ENCODE measurements at regions not wholly inside any gene's neighbourhood (a gene's known extent, or its start where the extent isn't known, plus 50 kb on each side); places are given as distances from the start of the nearest gene placed in this dataset.

- ChIA-PET POLR2A (no interaction called here), CTCF (no interaction called here)
- DNase-seq: no peak
- no peaks in the 10 kb centered on the region for H3K27me3 Mint-ChIP-seq
- H3K4me3 Mint-ChIP-seq: no peak overlapping the region
- no peaks in the 10 kb centered on the region for H3K4me1 Mint-ChIP-seq
- H3K27ac Mint-ChIP-seq: no peak overlapping the region
- Histone ChIP-seq H3K9me3 (peaks cover 2% of the 10 kb centered on the region), H3K4me3 (ENCODE audit: control insufficient read depth in 1 of 2, extremely low read depth in 1 of 2, low read length in 1 of 2) (no peak overlapping the region), H3K4me1 (ENCODE audit: control insufficient read depth in 1 of 2, extremely low read depth in 1 of 2, insufficient read depth in 2 of 2, low read length in 2 of 2) (no peaks in the 10 kb centered on the region), H3K27ac (ENCODE audit: low read length) (no peak overlapping the region), H3K27me3 (replicated peaks in 1 of 2; ENCODE audit: control insufficient read depth in 2 of 2, extremely low read depth in 1 of 2, insufficient read depth in 2 of 2, low read length in 1 of 2) (no peaks in the 10 kb centered on the region), H3K36me3 (ENCODE audit: control insufficient read depth in 2 of 2, extremely low read depth in 1 of 2, insufficient read depth in 1 of 2, low read length in 1 of 2) (no peaks in the 10 kb centered on the region)
- H3K36me3 Mint-ChIP-seq: no peaks in the 10 kb centered on the region
- peaks cover 36 to 51% (median 38%) of the 10 kb centered on the region in 3 donors for H3K9me3 Mint-ChIP-seq
- no peak for ATAC-seq (replicated peaks in 1 of 4)
These were observed 185.8 kb upstream of the SPAG17 start for GRCh38 chr1:118370861-118371260.

DNA sequence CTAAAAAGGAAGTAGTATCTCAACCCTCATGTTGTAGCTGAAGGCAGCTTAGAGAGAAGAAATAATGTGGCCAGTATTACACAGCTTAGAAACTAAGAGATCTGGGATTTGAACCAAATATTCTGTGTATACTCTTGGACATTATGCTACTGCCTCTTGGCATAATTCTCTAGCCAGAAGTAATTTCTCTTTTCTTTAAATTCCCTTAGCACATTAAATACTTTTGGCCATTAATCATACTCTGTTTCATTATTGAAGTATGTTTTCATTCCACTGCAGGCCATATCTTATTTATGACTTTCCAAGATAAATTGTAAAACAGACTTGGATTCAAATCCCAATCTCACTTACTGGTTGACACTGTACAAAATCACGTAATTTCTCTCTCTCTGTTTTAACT lies 181.3 kb upstream of the SPAG17 start:
- Histone ChIP-seq H3K36me3 (ENCODE audit: control insufficient read depth in 2 of 2, extremely low read depth in 1 of 2, insufficient read depth in 1 of 2, low read length in 1 of 2) (no peaks in the 10 kb centered on the region), H3K4me3 (ENCODE audit: control insufficient read depth in 1 of 2, extremely low read depth in 1 of 2, low read length in 1 of 2) (no peak overlapping the region), H3K4me1 (ENCODE audit: control insufficient read depth in 1 of 2, extremely low read depth in 1 of 2, insufficient read depth in 2 of 2, low read length in 2 of 2) (no peaks in the 10 kb centered on the region), H3K27me3 (replicated peaks in 1 of 2; ENCODE audit: control insufficient read depth in 2 of 2, extremely low read depth in 1 of 2, insufficient read depth in 2 of 2, low read length in 1 of 2) (no peaks in the 10 kb centered on the region), H3K27ac (ENCODE audit: low read length) (no peak overlapping the region), H3K9me3 (peaks cover 8% of the 10 kb centered on the region)
- ChIA-PET CTCF (no interaction called here), POLR2A (no interaction called here)
- Mint-ChIP-seq H3K4me1 (no peaks in the 10 kb centered on the region), H3K4me3 (no peak overlapping the region), H3K27ac (no peak overlapping the region), H3K9me3 (peaks cover 28 to 56% (median 37%) of the 10 kb centered on the region in 3 donors), H3K27me3 (no peaks in the 10 kb centered on the region), H3K36me3 (no peaks in the 10 kb centered on the region)
- WGBS (ENCODE audit: insufficient coverage): no CpG with 5 or more reads among the region's 1 CpG
- no peak for DNase-seq
- ATAC-seq (replicated peaks in 1 of 4): no peak

- Mint-ChIP-seq H3K4me1 (no peaks in the 10 kb centered on the region), H3K36me3 (no peaks in the 10 kb centered on the region), H3K9me3 (peaks cover 23 to 50% (median 31%) of the 10 kb centered on the region in 3 donors), H3K4me3 (no peak overlapping the region), H3K27me3 (no peaks in the 10 kb centered on the region), H3K27ac (no peak overlapping the region)
- H3K4me3 ChIP-seq (ENCODE audit: control insufficient read depth in 1 of 2, extremely low read depth in 1 of 2, low read length in 1 of 2): no peak overlapping the region
- no peaks in the 10 kb centered on the region for H3K27me3 ChIP-seq (replicated peaks in 1 of 2; ENCODE audit: control insufficient read depth in 2 of 2, extremely low read depth in 1 of 2, insufficient read depth in 2 of 2, low read length in 1 of 2)
- no peak for DNase-seq
- H3K4me1 ChIP-seq (ENCODE audit: control insufficient read depth in 1 of 2, extremely low read depth in 1 of 2, insufficient read depth in 2 of 2, low read length in 2 of 2): no peaks in the 10 kb centered on the region
- no peak overlapping the region for H3K27ac ChIP-seq (ENCODE audit: low read length)
- POLR2A ChIA-PET: no interaction called here
- WGBS (ENCODE audit: insufficient coverage): no CpG with 5 or more reads among the region's 1 CpG
- peaks cover 8% of the 10 kb centered on the region for H3K9me3 ChIP-seq
- ATAC-seq (replicated peaks in 1 of 4): no peak
- CTCF ChIA-PET: no interaction called here
- no peaks in the 10 kb centered on the region for H3K36me3 ChIP-seq (ENCODE audit: control insufficient read depth in 2 of 2, extremely low read depth in 1 of 2, insufficient read depth in 1 of 2, low read length in 1 of 2)
These were observed 179.9 kb upstream of the SPAG17 start for GRCh38 chr1:118364882-118365281.

- Histone ChIP-seq H3K36me3 (ENCODE audit: control insufficient read depth in 2 of 2, extremely low read depth in 1 of 2, insufficient read depth in 1 of 2, low read length in 1 of 2) (no peaks in the 10 kb centered on the region), H3K27me3 (replicated peaks in 1 of 2; ENCODE audit: control insufficient read depth in 2 of 2, extremely low read depth in 1 of 2, insufficient read depth in 2 of 2, low read length in 1 of 2) (no peaks in the 10 kb centered on the region), H3K27ac (ENCODE audit: low read length) (no peak overlapping the region), H3K9me3 (peaks cover 8% of the 10 kb centered on the region), H3K4me3 (ENCODE audit: control insufficient read depth in 1 of 2, extremely low read depth in 1 of 2, low read length in 1 of 2) (no peak overlapping the region), H3K4me1 (ENCODE audit: control insufficient read depth in 1 of 2, extremely low read depth in 1 of 2, insufficient read depth in 2 of 2, low read length in 2 of 2) (no peaks in the 10 kb centered on the region)
- H3K4me1 Mint-ChIP-seq: no peaks in the 10 kb centered on the region
- CTCF ChIA-PET: no interaction called here
- H3K27me3 Mint-ChIP-seq: no peaks in the 10 kb centered on the region
- H3K27ac Mint-ChIP-seq: no peak overlapping the region
- ATAC-seq (replicated peaks in 1 of 4): no peak
- H3K4me3 Mint-ChIP-seq: no peak overlapping the region
- POLR2A ChIA-PET: no interaction called here
- H3K9me3 Mint-ChIP-seq: peaks cover 14 to 46% (median 27%) of the 10 kb centered on the region in 3 donors
- WGBS (ENCODE audit: insufficient coverage): no CpG with 5 or more reads among the region's 1 CpG
- DNase-seq: no peak
- no peaks in the 10 kb centered on the region for H3K36me3 Mint-ChIP-seq
These were observed 178.4 kb upstream of the SPAG17 start for GRCh38 chr1:118363396-118363795.

DNA sequence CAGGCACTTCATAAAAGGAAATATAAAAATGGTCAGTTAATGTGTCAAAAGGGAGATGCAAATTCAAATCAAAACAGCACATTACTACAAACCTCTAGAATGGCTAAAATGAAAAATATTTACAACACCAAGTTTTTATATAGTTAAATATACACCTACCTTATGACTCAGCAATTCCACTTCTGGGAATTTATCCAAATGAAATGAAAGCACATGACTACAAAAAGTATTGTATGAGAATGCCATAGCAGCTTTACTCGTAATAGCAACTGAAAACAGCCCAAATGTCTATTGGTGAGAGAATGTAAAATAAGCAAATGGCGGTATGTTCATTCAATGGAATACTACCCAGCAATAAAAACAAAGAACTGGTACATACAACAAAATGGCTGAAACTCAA lies 175.8 kb upstream of the SPAG17 start:
- H3K27me3 ChIP-seq (replicated peaks in 1 of 2; ENCODE audit: control insufficient read depth in 2 of 2, extremely low read depth in 1 of 2, insufficient read depth in 2 of 2, low read length in 1 of 2): no peaks in the 10 kb centered on the region
- H3K27ac ChIP-seq (ENCODE audit: low read length): no peak overlapping the region
- no peak overlapping the region for H3K27ac Mint-ChIP-seq
- H3K36me3 ChIP-seq (ENCODE audit: control insufficient read depth in 2 of 2, extremely low read depth in 1 of 2, insufficient read depth in 1 of 2, low read length in 1 of 2): no peaks in the 10 kb centered on the region
- H3K4me3 Mint-ChIP-seq: no peak overlapping the region
- no peaks in the 10 kb centered on the region for H3K27me3 Mint-ChIP-seq
- no CpG with 5 or more reads among the region's 2 CpGs for WGBS (ENCODE audit: insufficient coverage)
- POLR2A ChIA-PET: no interaction called here
- CTCF ChIA-PET: interaction anchor here in 1 of 2 donors (0.6 kb wide), 1 partner anchor 188 kb away, joined by 3 read pairs; no protein-coding TSS in a partner anchor
- ATAC-seq (replicated peaks in 1 of 4) (no peak), DNase-seq (no peak)
- H3K36me3 Mint-ChIP-seq: no peaks in the 10 kb centered on the region
- peaks cover 21 to 42% (median 30%) of the 10 kb centered on the region in 3 donors for H3K9me3 Mint-ChIP-seq
- H3K9me3 ChIP-seq: peaks cover 6% of the 10 kb centered on the region
- H3K4me3 ChIP-seq (ENCODE audit: control insufficient read depth in 1 of 2, extremely low read depth in 1 of 2, low read length in 1 of 2): no peak overlapping the region
- H3K4me1 Mint-ChIP-seq: no peaks in the 10 kb centered on the region
- H3K4me1 ChIP-seq (ENCODE audit: control insufficient read depth in 1 of 2, extremely low read depth in 1 of 2, insufficient read depth in 2 of 2, low read length in 2 of 2): no peaks in the 10 kb centered on the region

- H3K4me1 Mint-ChIP-seq: no peaks in the 10 kb centered on the region
- Histone ChIP-seq H3K9me3 (peaks cover 2% of the 10 kb centered on the region), H3K4me1 (ENCODE audit: control insufficient read depth in 1 of 2, extremely low read depth in 1 of 2, insufficient read depth in 2 of 2, low read length in 2 of 2) (no peaks in the 10 kb centered on the region), H3K27me3 (replicated peaks in 1 of 2; ENCODE audit: control insufficient read depth in 2 of 2, extremely low read depth in 1 of 2, insufficient read depth in 2 of 2, low read length in 1 of 2) (no peaks in the 10 kb centered on the region), H3K27ac (ENCODE audit: low read length) (no peak overlapping the region), H3K4me3 (ENCODE audit: control insufficient read depth in 1 of 2, extremely low read depth in 1 of 2, low read length in 1 of 2) (no peak overlapping the region), H3K36me3 (ENCODE audit: control insufficient read depth in 2 of 2, extremely low read depth in 1 of 2, insufficient read depth in 1 of 2, low read length in 1 of 2) (no peaks in the 10 kb centered on the region)
- DNase-seq: no peak
- H3K9me3 Mint-ChIP-seq: peaks cover 0 to 16% (median 5%) of the 10 kb centered on the region in 3 donors
- CTCF ChIA-PET: no interaction called here
- no peak overlapping the region for H3K4me3 Mint-ChIP-seq
- H3K27ac Mint-ChIP-seq: no peak overlapping the region
- H3K36me3 Mint-ChIP-seq: no peaks in the 10 kb centered on the region
- H3K27me3 Mint-ChIP-seq: no peaks in the 10 kb centered on the region
- no peak for ATAC-seq (replicated peaks in 1 of 4)
- POLR2A ChIA-PET: no interaction called here
- WGBS (ENCODE audit: insufficient coverage): no CpG with 5 or more reads among the region's 3 CpGs
These were observed 161.9 kb upstream of the SPAG17 start for GRCh38 chr1:118346936-118347335.

Data from T-cell (primary cell).